ENCODE measurements at regions not wholly inside any gene's neighbourhood (a gene's known extent, or its start where the extent isn't known, plus 50 kb on each side); places are given as distances from the start of the nearest gene placed in this dataset.

DNA sequence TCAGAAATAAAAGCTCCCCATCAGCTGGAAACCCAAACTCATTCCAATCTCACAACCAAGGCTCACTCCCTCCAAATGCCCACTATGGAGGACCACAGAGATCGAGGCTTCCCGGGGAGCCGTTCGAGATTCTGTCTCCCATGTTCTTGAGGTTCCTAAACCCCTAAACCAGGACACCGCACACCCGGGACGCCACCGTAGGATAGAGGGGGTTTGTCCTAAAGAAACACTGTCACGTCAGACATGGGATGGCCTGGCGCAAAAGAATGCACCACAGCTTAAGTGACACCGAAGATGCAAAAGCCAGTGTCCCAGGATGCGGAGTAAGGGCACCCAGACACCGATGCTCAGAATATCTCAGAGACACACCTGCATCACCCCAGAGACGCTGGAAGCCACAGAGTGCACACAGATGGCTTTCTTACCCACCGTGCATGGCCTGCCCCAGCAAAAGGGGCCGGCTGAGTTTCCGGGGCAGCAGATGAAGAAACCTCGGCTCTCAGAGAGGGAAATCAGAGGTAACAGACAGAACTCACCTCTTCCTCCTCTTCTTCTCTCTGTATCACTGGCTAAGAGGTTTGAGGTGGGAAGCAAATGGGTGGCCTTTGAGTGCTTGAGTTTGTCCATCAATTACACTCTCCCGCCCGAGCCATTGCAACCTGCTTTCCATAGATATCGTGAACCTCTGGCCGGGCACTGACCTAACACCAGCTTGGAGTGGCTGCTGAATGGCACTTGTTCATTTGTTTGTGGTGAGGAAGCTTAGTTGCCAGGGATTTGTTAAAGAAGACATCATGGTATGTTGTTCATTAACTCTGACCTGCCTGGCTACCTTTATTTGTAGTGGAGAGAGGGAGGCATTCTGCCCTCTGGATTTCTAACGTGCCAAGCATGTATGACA lies 65.1 kb upstream of the TNRC6C start:
- H3K4me1 ChIP-seq (replicated peaks in 1 of 2; ENCODE audit: control insufficient read depth in 2 of 2, insufficient read depth in 2 of 2, low read length in 2 of 2): peaks cover 3 to 9% of the 10 kb centered on the region in 2 experiments; a peak in 3 of 5 replicates
- FAIRE-seq (no peak), ATAC-seq (no peak), DNase-seq (ENCODE audit: extremely low read depth in 1 of 4, low spot score in 3 of 4) (no peak)
- no TSS peak for BruUV-seq (replicated peaks)
- in situ Hi-C loops (cut with MboI) (no loop called here), intact Hi-C loops (cut with micrococcal nuclease) (no loop called here)
- no peak overlapping the region for H3K4me2 ChIP-seq (ENCODE audit: insufficient read depth, low read length)
- H3K9me3 ChIP-seq (replicated peaks; ENCODE audit: control insufficient read depth, insufficient read depth, low read depth, low read length): no peaks in the 10 kb centered on the region
- H3K27me3 ChIP-seq (ENCODE audit: control insufficient read depth in 2 of 2, insufficient read depth in 2 of 2, low read length in 2 of 2): peaks cover 18 to 52% of the 10 kb centered on the region in 2 experiments; a peak in 4 of 5 replicates
- WGBS (ENCODE audit: insufficient coverage, low coverage, missing lambda C conversion rate): 27% methylated on average over 23 of the region's 23 CpGs
- TF ChIP-seq ZBTB17 (CRISPR knock-in tag; IDR thresholded peaks at IDR 0.05) (no peak), ADNP (tag; IDR thresholded peaks at IDR 0.05) (no peak), RBM14 (IDR thresholded peaks at IDR 0.05; ENCODE audit: borderline replicate concordance, insufficient read depth, low read depth, low read length) (no peak), FOXM1 (IDR thresholded peaks at IDR 0.05; ENCODE audit: low read depth) (no peak), FOXM1 (CRISPR knock-in tag; IDR thresholded peaks at IDR 0.05; ENCODE audit: low read depth) (no peak), ZNF77 (CRISPR knock-in tag; IDR thresholded peaks at IDR 0.05) (no peak), HMG20B (CRISPR knock-in tag; IDR thresholded peaks at IDR 0.05) (no peak), ZSCAN32 (CRISPR knock-in tag; IDR thresholded peaks at IDR 0.05) (no peak), SLC30A9 (CRISPR knock-in tag; IDR thresholded peaks at IDR 0.05) (no peak), KDM4B (IDR thresholded peaks at IDR 0.05; ENCODE audit: borderline replicate concordance in 2 of 2, low read depth in 1 of 2) (no peak), TEAD4 (IDR thresholded peaks at IDR 0.05; ENCODE audit: low read length) (no peak), TEAD4 (CRISPR knock-in tag; IDR thresholded peaks at IDR 0.05; ENCODE audit: borderline replicate concordance) (no peak), ZNF354B (CRISPR knock-in tag; IDR thresholded peaks at IDR 0.05) (no peak), WHSC1 (IDR thresholded peaks at IDR 0.05; ENCODE audit: low read length) (no peak)
- TF ChIP-seq, protein P1, sequence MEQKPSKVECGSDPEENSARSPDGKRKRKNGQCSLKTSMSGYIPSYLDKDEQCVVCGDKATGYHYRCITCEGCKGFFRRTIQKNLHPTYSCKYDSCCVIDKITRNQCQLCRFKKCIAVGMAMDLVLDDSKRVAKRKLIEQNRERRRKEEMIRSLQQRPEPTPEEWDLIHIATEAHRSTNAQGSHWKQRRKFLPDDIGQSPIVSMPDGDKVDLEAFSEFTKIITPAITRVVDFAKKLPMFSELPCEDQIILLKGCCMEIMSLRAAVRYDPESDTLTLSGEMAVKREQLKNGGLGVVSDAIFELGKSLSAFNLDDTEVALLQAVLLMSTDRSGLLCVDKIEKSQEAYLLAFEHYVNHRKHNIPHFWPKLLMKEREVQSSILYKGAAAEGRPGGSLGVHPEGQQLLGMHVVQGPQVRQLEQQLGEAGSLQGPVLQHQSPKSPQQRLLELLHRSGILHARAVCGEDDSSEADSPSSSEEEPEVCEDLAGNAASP (IDR thresholded peaks at IDR 0.05): no peak
- TF ChIP-seq, protein P2, sequence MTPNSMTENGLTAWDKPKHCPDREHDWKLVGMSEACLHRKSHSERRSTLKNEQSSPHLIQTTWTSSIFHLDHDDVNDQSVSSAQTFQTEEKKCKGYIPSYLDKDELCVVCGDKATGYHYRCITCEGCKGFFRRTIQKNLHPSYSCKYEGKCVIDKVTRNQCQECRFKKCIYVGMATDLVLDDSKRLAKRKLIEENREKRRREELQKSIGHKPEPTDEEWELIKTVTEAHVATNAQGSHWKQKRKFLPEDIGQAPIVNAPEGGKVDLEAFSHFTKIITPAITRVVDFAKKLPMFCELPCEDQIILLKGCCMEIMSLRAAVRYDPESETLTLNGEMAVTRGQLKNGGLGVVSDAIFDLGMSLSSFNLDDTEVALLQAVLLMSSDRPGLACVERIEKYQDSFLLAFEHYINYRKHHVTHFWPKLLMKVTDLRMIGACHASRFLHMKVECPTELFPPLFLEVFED (CRISPR knock-in tag; conservative IDR thresholded peaks at IDR 0.05): no peak
- TF ChIP-seq, protein P3, sequence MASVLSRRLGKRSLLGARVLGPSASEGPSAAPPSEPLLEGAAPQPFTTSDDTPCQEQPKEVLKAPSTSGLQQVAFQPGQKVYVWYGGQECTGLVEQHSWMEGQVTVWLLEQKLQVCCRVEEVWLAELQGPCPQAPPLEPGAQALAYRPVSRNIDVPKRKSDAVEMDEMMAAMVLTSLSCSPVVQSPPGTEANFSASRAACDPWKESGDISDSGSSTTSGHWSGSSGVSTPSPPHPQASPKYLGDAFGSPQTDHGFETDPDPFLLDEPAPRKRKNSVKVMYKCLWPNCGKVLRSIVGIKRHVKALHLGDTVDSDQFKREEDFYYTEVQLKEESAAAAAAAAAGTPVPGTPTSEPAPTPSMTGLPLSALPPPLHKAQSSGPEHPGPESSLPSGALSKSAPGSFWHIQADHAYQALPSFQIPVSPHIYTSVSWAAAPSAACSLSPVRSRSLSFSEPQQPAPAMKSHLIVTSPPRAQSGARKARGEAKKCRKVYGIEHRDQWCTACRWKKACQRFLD (CRISPR knock-in tag; IDR thresholded peaks at IDR 0.05): no peak
- H3K36me3 ChIP-seq (ENCODE audit: control insufficient read depth, insufficient read depth, low read length): no peaks in the 10 kb centered on the region
- peaks cover 7% of the 10 kb centered on the region; the same call in 1 of the 2 replicates for H4K20me1 ChIP-seq (replicated peaks; ENCODE audit: control insufficient read depth, insufficient read depth, low read length)
- H3K4me3 ChIP-seq: no peak overlapping the region
- ChIA-PET POLR2A (interaction anchor here (1.2 kb wide), 1 partner anchor 13 kb away, joined by 5 read pairs; no protein-coding TSS in a partner anchor), CTCF (ENCODE audit: low intra/inter-chr PET ratio) (no interaction called here)
- H3K27ac ChIP-seq (ENCODE audit: extremely low read depth, low read depth, low read length): no peak overlapping the region
- H3K79me2 ChIP-seq (ENCODE audit: control insufficient read depth, insufficient read depth, low read length): no peaks in the 10 kb centered on the region
- H3K9me1 ChIP-seq (ENCODE audit: control insufficient read depth, insufficient read depth, low read length): no peaks in the 10 kb centered on the region
- no peak overlapping the region for H3K9ac ChIP-seq (ENCODE audit: insufficient read depth in 1 of 2, low read depth in 2 of 2, low read length in 2 of 2)
- no peak overlapping the region for H2AFZ ChIP-seq (ENCODE audit: low read depth, low read length)
